ENCODE measurements at regions not wholly inside any gene's neighbourhood (a gene's known extent, or its start where the extent isn't known, plus 50 kb on each side); places are given as distances from the start of the nearest gene placed in this dataset.

DNA sequence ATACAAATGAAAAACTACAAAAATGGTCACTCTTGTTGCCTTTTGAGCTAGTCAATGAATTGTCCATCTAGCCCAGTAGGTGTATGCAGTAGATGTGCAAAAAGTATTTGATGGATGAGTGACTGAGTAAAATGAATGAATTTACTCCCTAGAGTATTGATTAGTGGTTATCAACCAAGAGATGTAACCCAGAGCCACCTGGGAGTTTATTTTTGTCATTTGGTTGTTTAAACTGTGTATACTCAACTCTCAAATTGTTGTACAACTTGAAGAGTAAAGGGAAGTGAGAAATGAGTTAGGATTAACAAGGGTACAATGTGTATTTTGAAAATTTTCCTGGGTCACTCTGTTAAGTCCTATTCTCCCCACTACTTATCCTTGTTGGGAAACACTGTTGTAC lies 124.1 kb upstream of the TMCO5A start:
- TF ChIP-seq POLR2AphosphoS5 (IDR thresholded peaks at IDR 0.05), result no peak
- no peak for TF ChIP-seq EP300 (IDR thresholded peaks at IDR 0.05)
- no peak for TF ChIP-seq POLR2A (IDR thresholded peaks at IDR 0.05)
- TF ChIP-seq CTCF (IDR thresholded peaks at IDR 0.05), result no peak
- no peak overlapping the region for H3K27ac ChIP-seq
- no peaks in the 10 kb centered on the region for H3K9me3 ChIP-seq
- intact Hi-C loops (cut with DNase I), result no loop called here
- H3K27me3 ChIP-seq, result no peaks in the 10 kb centered on the region
- no peak for DNase-seq
- H3K4me1 ChIP-seq, result no peaks in the 10 kb centered on the region
- H3K36me3 ChIP-seq, result no peaks in the 10 kb centered on the region
- no peak overlapping the region for H3K4me3 ChIP-seq

DNA sequence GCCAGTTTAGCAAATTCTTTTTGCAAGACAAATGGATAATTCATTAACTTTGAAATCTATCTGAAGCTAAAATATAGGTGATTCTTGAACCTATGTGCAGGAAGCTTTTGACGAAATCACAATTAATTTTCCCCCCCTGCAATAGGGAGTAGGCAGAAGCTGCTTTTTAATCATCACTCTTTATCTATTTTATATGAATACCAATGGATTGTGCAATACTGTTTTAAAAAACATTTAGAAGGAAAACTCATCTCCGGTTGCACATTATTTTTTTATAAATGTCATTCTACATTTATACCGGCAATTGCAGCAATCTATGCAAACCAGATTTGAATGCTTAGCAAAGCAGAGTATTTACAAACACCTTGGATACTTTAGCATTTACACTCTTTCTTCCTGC lies 121.1 kb upstream of the TMCO5A start:
- Histone ChIP-seq H3K27me3 (no peaks in the 10 kb centered on the region), H3K4me1 (no peaks in the 10 kb centered on the region), H3K27ac (no peak overlapping the region), H3K9me3 (no peaks in the 10 kb centered on the region), H3K36me3 (no peaks in the 10 kb centered on the region), H3K4me3 (no peak overlapping the region)
- 80 to 88% methylated on average over 3 of the region's 3 CpGs for WGBS, 2 donors
- intact Hi-C loops (cut with DNase I), result no loop called here
- no peak for DNase-seq
- TF ChIP-seq POLR2AphosphoS5 (IDR thresholded peaks at IDR 0.05) (no peak), CTCF (IDR thresholded peaks at IDR 0.05) (no peak), POLR2A (IDR thresholded peaks at IDR 0.05) (no peak), EP300 (IDR thresholded peaks at IDR 0.05) (no peak)

GRCh38 chr15:37814847-37815515 lies 119.5 kb upstream of the TMCO5A start:
- Histone ChIP-seq H3K27me3 (no peaks in the 10 kb centered on the region), H3K9me3 (no peaks in the 10 kb centered on the region), H3K4me3 (no peak overlapping the region), H3K27ac (no peak overlapping the region), H3K36me3 (no peaks in the 10 kb centered on the region), H3K4me1 (no peaks in the 10 kb centered on the region)
- WGBS, 2 donors, result 65 to 85% methylated on average over 5 of the region's 5 CpGs
- DNase-seq, result no peak
- intact Hi-C loops (cut with DNase I), result no loop called here
- TF ChIP-seq POLR2A (IDR thresholded peaks at IDR 0.05) (no peak), CTCF (IDR thresholded peaks at IDR 0.05) (no peak), POLR2AphosphoS5 (IDR thresholded peaks at IDR 0.05) (no peak), EP300 (IDR thresholded peaks at IDR 0.05) (no peak)

- Histone ChIP-seq H3K36me3 (no peaks in the 10 kb centered on the region), H3K27me3 (no peaks in the 10 kb centered on the region), H3K4me3 (no peak overlapping the region), H3K4me1 (no peaks in the 10 kb centered on the region), H3K9me3 (no peaks in the 10 kb centered on the region), H3K27ac (no peak overlapping the region)
- no peak for DNase-seq
- intact Hi-C loops (cut with DNase I), result no loop called here
- TF ChIP-seq EP300 (IDR thresholded peaks at IDR 0.05) (no peak), CTCF (IDR thresholded peaks at IDR 0.05) (no peak), POLR2A (IDR thresholded peaks at IDR 0.05) (no peak), POLR2AphosphoS5 (IDR thresholded peaks at IDR 0.05) (no peak)
- WGBS, 2 donors, result 76 to 82% methylated on average over 11 of the region's 11 CpGs
Observed at GRCh38 chr15:37818152-37818677, 116.2 kb upstream of the TMCO5A start.

DNA sequence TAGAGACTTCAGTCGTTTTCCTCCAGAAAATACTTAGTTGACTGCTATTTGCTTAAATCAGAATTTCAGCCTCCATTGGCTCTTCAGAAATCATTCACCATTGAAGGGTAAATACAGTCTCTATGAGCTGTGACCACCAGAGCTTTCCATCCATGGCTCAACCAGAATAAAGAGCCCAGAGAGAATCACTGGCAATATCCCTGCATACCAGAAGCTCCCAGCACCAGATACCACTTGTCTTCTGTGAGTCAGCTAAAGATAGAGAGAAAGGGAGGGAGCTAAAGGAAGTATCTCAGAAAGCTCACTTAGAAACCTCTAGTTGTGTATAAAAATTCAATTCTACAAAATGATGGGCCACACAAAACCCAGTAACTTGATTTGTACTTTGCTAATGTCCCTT lies 115.2 kb upstream of the TMCO5A start:
- Histone ChIP-seq H3K27me3 (no peaks in the 10 kb centered on the region), H3K9me3 (no peaks in the 10 kb centered on the region), H3K4me1 (no peaks in the 10 kb centered on the region), H3K4me3 (no peak overlapping the region), H3K27ac (no peak overlapping the region), H3K36me3 (no peaks in the 10 kb centered on the region)
- WGBS, 2 donors, result 53 to 71% methylated on average over 1 of the region's 1 CpG
- DNase-seq, result no peak
- no peak for TF ChIP-seq POLR2AphosphoS5 (IDR thresholded peaks at IDR 0.05)
- TF ChIP-seq CTCF (IDR thresholded peaks at IDR 0.05), result no peak
- TF ChIP-seq POLR2A (IDR thresholded peaks at IDR 0.05), result no peak
- TF ChIP-seq EP300 (IDR thresholded peaks at IDR 0.05), result no peak
- intact Hi-C loops (cut with DNase I), result no loop called here
